IMR-90 (cell line): ENCODE measurements at regions not wholly inside any gene's neighbourhood (a gene's known extent, or its start where the extent isn't known, plus 50 kb on each side); places are given as distances from the start of the nearest gene placed in this dataset.

Source experiments
- ATAC-seq: fragments of 200-7000 bp; cut with Tn5 transposase; 2 replicates; pipeline ENCODE4 v1.9.1; 2020; ENCODE audit warnings: low read depth, mild to moderate bottlenecking, moderate library complexity
- BruUV-seq: library from RNA; stranded (reverse); fragments of 400-500 nt; replicated peaks from 2 replicates; lab custom pipeline; 2021; lab: Mats Ljungman, UMichigan
- CTCF ChIA-PET: fragments of 300-600 bp; formaldehyde crosslinking; extraction: SDS; loops from one replicate; lab custom pipeline; 2021; ENCODE audit warnings: antibody characterized with exemption; lab: Yijun Ruan, JAX
- POLR2A ChIA-PET: fragments of 300-600 bp; sonication (Branson Sonifier 250); formaldehyde crosslinking; loops from one replicate; lab custom pipeline; 2022; ENCODE audit warnings: antibody characterized with exemption; ENCODE audit not compliant: unreplicated experiment; lab: Charles Lee
- DNase-seq: peaks from one replicate; pipeline ENCODE4 v3.0.0; 2013
- H2AFZ ChIP-seq: replicated peaks from 2 replicates; pipeline ENCODE3; 2013; ENCODE audit warnings: low read length, mild to moderate bottlenecking; ENCODE audit not compliant: poor library complexity
- H2AK5ac ChIP-seq: 2 replicates; pipeline ENCODE4 v1.6.1; 2013; ENCODE audit warnings: low read depth, low read length, inconsistent platforms
- H2AK9ac ChIP-seq: replicated peaks from 2 replicates; pipeline ENCODE3; 2013; ENCODE audit warnings: mild to moderate bottlenecking, low read depth, low read length, moderate library complexity; ENCODE audit not compliant: poor library complexity
- H2BK120ac ChIP-seq: 2 replicates; pipeline ENCODE4 v1.6.1; 2013; ENCODE audit warnings: low read depth, low read length, inconsistent platforms
- H2BK15ac ChIP-seq: 3 replicates; pipeline ENCODE4 v1.6.1; 2013; ENCODE audit warnings: low read depth, low read length, inconsistent platforms
- H2BK20ac ChIP-seq: 2 replicates; pipeline ENCODE4 v1.6.1; 2013; ENCODE audit warnings: low read depth, mild to moderate bottlenecking, inconsistent platforms, low read length, moderate library complexity
- H2BK5ac ChIP-seq: 2 replicates; pipeline ENCODE4 v1.6.1; 2013; ENCODE audit warnings: mild to moderate bottlenecking, low read depth, low read length, inconsistent platforms; ENCODE audit not compliant: poor library complexity, severe bottlenecking
- H3K14ac ChIP-seq: replicated peaks from 2 replicates; pipeline ENCODE4 v1.6.1; 2013; ENCODE audit warnings: low read depth, low read length, inconsistent platforms
- H3K18ac ChIP-seq: 2 replicates; pipeline ENCODE4 v1.6.1; 2013; ENCODE audit warnings: low read depth, low read length, control low read depth
- H3K23ac ChIP-seq: 2 replicates; pipeline ENCODE4 v1.6.1; 2013; ENCODE audit warnings: low read depth, low read length, inconsistent platforms
- H3K27ac ChIP-seq: 2 replicates; pipeline ENCODE4 v1.5.1; 2013; ENCODE audit warnings: mild to moderate bottlenecking, control low read depth, low read length; ENCODE audit not compliant: insufficient read depth
- H3K27me3 ChIP-seq: 2 replicates; pipeline ENCODE4 v1.6.1; 2013; ENCODE audit warnings: low read length; ENCODE audit not compliant: control insufficient read depth, insufficient read depth
- H3K36me3 ChIP-seq: 2 replicates; pipeline ENCODE4 v1.6.1; 2013; ENCODE audit warnings: low read length, mixed read lengths; ENCODE audit not compliant: control insufficient read depth, insufficient read depth
- H3K4ac ChIP-seq: 2 replicates; pipeline ENCODE4 v1.6.1; 2013; ENCODE audit warnings: low read depth, low read length, inconsistent platforms
- H3K4me1 ChIP-seq: 2 replicates; pipeline ENCODE4 v1.6.1; 2013; ENCODE audit warnings: low read length, mixed read lengths; ENCODE audit not compliant: control insufficient read depth, insufficient read depth
- H3K4me2 ChIP-seq: 2 replicates; pipeline ENCODE4 v1.6.1; 2013; ENCODE audit warnings: low read depth, mild to moderate bottlenecking, control low read depth, low read length, moderate library complexity
- H3K4me3 ChIP-seq: 2 replicates; pipeline ENCODE4 v1.5.1; 2013; ENCODE audit warnings: low read depth, mild to moderate bottlenecking, control low read depth, low read length, moderate library complexity; ENCODE audit not compliant: insufficient read depth
- H3K56ac ChIP-seq: 2 replicates; pipeline ENCODE4 v1.6.1; 2013; ENCODE audit warnings: low read length, inconsistent platforms; ENCODE audit not compliant: insufficient read depth; ENCODE audit errors: extremely low read depth
- H3K79me1 ChIP-seq, 2 experiments: 2 replicates each; pipeline ENCODE4 v1.6.1; 2013; ENCODE audit warnings: low read length in 2 of 2, inconsistent platforms in 1 of 2, low read depth in 1 of 2
- H3K9ac ChIP-seq: 2 replicates; pipeline ENCODE4 v1.6.1; 2013; ENCODE audit warnings: low read depth, low read length, control low read depth
- H3K9me1 ChIP-seq: 2 replicates; pipeline ENCODE4 v1.6.1; 2013; ENCODE audit warnings: low read length, inconsistent platforms; ENCODE audit not compliant: insufficient read depth
- H3K9me3 ChIP-seq: 2 replicates; pipeline ENCODE4 v1.6.1; 2013; ENCODE audit warnings: low read length; ENCODE audit not compliant: control insufficient read depth, insufficient read depth
- H4K20me1 ChIP-seq: 2 replicates; pipeline ENCODE4 v1.6.1; 2013; ENCODE audit warnings: low read length, inconsistent platforms; ENCODE audit not compliant: insufficient read depth
- H4K5ac ChIP-seq: 2 replicates; pipeline ENCODE4 v1.6.1; 2013; ENCODE audit warnings: mild to moderate bottlenecking, low read depth, low read length, control low read depth
- H4K8ac ChIP-seq, 2 experiments: 2 replicates each; pipeline ENCODE4 v1.6.1; 2013; ENCODE audit warnings: low read depth in 2 of 2, low read length in 2 of 2, control low read depth in 1 of 2, inconsistent platforms in 1 of 2
- H4K91ac ChIP-seq: 2 replicates; pipeline ENCODE4 v1.6.1; 2013; ENCODE audit warnings: low read depth, low read length, inconsistent platforms; ENCODE audit not compliant: insufficient read depth
- CEBPB ChIP-seq: IDR thresholded peaks from 2 replicates; pipeline ENCODE4 v1.6.1; 2012; ENCODE audit warnings: low read depth, low read length, improper control_type of control experiment
- CTCF ChIP-seq: conservative IDR thresholded peaks from 2 replicates; pipeline ENCODE4 v1.5.1; 2012; ENCODE audit warnings: mild to moderate bottlenecking, low read depth, low read length, improper control_type of control experiment
- ELK1 ChIP-seq: fragments of 150-350 bp; IDR thresholded peaks from 2 replicates; pipeline ENCODE4 v1.6.1; 2016; ENCODE audit warnings: low read depth, mild to moderate bottlenecking, low read length, moderate library complexity, borderline replicate concordance
- FOS ChIP-seq: fragments of 150-350 bp; IDR thresholded peaks from 2 replicates; pipeline ENCODE4 v1.6.1; 2016; ENCODE audit warnings: low read depth, low read length
- MXI1 ChIP-seq: IDR thresholded peaks from 2 replicates; pipeline ENCODE4 v1.6.1; 2012; ENCODE audit warnings: low read depth, mild to moderate bottlenecking, low read length, moderate library complexity, borderline replicate concordance
- RAD21 ChIP-seq: IDR thresholded peaks from 2 replicates; pipeline ENCODE4 v1.6.1; 2012; ENCODE audit warnings: low read length, improper control_type of control experiment
- RFX5 ChIP-seq: IDR thresholded peaks from 2 replicates; pipeline ENCODE4 v1.8.0; 2012; ENCODE audit warnings: low read depth, mild to moderate bottlenecking, low read length, moderate library complexity
- SMC3 ChIP-seq: fragments of 150-350 bp; IDR thresholded peaks from 2 replicates; pipeline ENCODE4 v1.6.1; 2016; ENCODE audit warnings: low read depth, mild to moderate bottlenecking, antibody characterized with exemption, low read length, moderate library complexity
- dilution Hi-C: fragments of 300-500 bp; cut with HindIII; formaldehyde crosslinking; loops from one replicate; pipeline ENCODE4 v1.14.3; 2018; ENCODE audit warnings: low sequenced_read_pairs; ENCODE audit not compliant: unreplicated experiment
- in situ Hi-C: fragments of 300-500 bp; cut with MboI; formaldehyde crosslinking; loops from 3 replicates; pipeline ENCODE4 v1.14.3; 2019; ENCODE audit warnings: low sequenced_read_pairs, inconsistent platforms, mixed read lengths
- intact Hi-C: fragments of 100-400 bp; cut with micrococcal nuclease; formaldehyde crosslinking; loops from 2 replicates; pipeline ENCODE4 v1.10.0; 2022

GRCh38 chr1:186569856-186570255 lies 108.9 kb upstream of the PDC start:
- BruUV-seq: no TSS peak
- H4K91ac ChIP-seq: no peak overlapping the region
- H3K14ac ChIP-seq: no peak overlapping the region
- H3K23ac ChIP-seq: no peak overlapping the region
- no peaks in the 10 kb centered on the region; the same call in 1 of the 2 replicates for H3K9me1 ChIP-seq
- ChIA-PET POLR2A (no interaction called here), CTCF (interaction anchor here (1.0 kb wide), 1 partner anchor 10 kb away, joined by 3 read pairs; no protein-coding TSS in a partner anchor)
- intact Hi-C loops: no loop called here
- H2AK9ac ChIP-seq: no peak overlapping the region
- H3K27ac ChIP-seq: no peak overlapping the region
- DNase-seq: no peak
- H4K5ac ChIP-seq: no peak overlapping the region
- H3K4me1 ChIP-seq: no peaks in the 10 kb centered on the region
- H3K18ac ChIP-seq: no peak overlapping the region
- no peak overlapping the region for H2AFZ ChIP-seq
- no peak overlapping the region for H3K56ac ChIP-seq
- in situ Hi-C loops: no loop called here
- H3K9me3 ChIP-seq: no peaks in the 10 kb centered on the region
- H2AK5ac ChIP-seq: no peak overlapping the region
- H2BK120ac ChIP-seq: no peak overlapping the region
- no peak overlapping the region for H2BK5ac ChIP-seq
- H3K4me2 ChIP-seq: no peak overlapping the region
- H4K20me1 ChIP-seq: no peaks in the 10 kb centered on the region
- no peaks in the 10 kb centered on the region for H3K36me3 ChIP-seq
- no peaks in the 10 kb centered on the region for H3K27me3 ChIP-seq
- no peak overlapping the region for H2BK15ac ChIP-seq
- ATAC-seq: no peak
- no peak overlapping the region for H3K4me3 ChIP-seq
- no peaks in the 10 kb centered on the region for H3K79me1 ChIP-seq
- H3K9ac ChIP-seq: no peak overlapping the region
- TF ChIP-seq RFX5 (no peak), RAD21 (no peak), FOS (no peak), CEBPB (no peak), SMC3 (no peak), CTCF (no peak), ELK1 (no peak), MXI1 (no peak)
- H2BK20ac ChIP-seq: no peak overlapping the region
- H3K4ac ChIP-seq: no peak overlapping the region
- H4K8ac ChIP-seq: no peak overlapping the region
- dilution Hi-C loops: no loop called here
